ENCODE measurements at regions not wholly inside any gene's neighbourhood (a gene's known extent, or its start where the extent isn't known, plus 50 kb on each side); places are given as distances from the start of the nearest gene placed in this dataset.

DNA sequence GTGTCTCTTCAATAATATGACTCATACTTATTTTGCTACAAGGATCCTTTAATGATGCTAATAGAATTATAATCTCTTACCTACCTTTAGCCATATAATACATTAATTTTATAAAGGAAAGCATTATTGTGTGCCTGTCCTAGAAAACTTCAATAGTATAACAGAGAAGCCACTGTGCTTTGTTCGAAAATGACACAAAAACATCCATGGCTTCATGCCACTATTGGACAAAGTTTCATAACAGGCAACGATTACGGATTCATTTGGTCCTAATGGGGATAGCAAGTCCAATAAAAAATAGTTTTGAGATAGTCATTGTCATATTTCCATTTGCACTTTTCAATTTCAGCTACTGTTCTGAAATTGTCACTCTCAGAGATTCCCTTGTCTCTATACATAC, 52.5 kb upstream of the CCDC150 start:
- no peak for DNase-seq (ENCODE audit: low read depth)

DNA sequence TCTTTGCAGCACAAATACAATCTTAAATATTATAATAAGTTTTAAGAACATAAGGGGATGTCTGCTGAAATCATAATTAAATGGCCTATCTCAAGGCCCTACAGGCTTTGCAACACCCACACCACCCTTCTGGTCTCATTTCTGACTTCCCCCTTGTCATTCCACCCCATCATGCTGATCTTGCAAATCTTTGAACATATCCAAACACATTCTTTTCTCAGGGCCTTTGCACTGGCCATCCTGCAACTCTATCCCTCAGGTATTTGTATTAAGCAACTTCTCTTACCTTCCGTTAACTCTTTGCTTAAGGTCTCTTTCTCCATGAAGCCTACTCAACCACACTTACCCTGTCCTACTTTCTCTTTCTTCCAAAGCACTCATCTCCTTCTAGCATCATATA, 51.8 kb upstream of the CCDC150 start:
- DNase-seq (ENCODE audit: low read depth): no peak

DNA sequence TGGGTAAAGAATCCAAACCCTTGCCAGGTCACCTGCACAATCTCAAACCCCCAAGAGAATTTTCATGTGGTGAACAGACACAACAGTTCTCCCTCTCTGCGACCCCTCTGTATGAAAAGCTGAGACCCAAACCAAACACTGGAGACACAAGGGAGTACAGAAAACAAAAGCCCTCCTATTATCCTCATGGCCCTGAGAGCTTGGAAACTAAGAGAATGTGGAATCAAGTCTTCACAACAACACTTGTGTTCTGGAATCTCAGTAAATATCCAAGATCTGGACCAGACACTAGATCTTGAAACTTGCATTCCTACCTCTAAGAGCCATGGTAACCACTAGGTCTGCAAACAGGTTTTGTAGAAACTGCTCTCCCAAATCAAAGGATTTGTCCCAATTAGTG, 50.1 kb upstream of the CCDC150 start:
- no peak for DNase-seq (ENCODE audit: low read depth)
